GM21717 (cell line): ENCODE measurements at regions not wholly inside any gene's neighbourhood (a gene's known extent, or its start where the extent isn't known, plus 50 kb on each side); places are given as distances from the start of the nearest gene placed in this dataset.
"Not testable (repeated sequence)": the region's sequence is repeated elsewhere in the genome, so short reads cannot be mapped to it uniquely, and the experiment has no call there.

Experiments
- ATAC-seq: cut with Tn5 transposase; IDR thresholded peaks from one replicate; pipeline ENCODE4 v1.9.1; 2021; ENCODE audit warnings: mild to moderate bottlenecking, moderate library complexity; ENCODE audit not compliant: unreplicated experiment

DNA sequence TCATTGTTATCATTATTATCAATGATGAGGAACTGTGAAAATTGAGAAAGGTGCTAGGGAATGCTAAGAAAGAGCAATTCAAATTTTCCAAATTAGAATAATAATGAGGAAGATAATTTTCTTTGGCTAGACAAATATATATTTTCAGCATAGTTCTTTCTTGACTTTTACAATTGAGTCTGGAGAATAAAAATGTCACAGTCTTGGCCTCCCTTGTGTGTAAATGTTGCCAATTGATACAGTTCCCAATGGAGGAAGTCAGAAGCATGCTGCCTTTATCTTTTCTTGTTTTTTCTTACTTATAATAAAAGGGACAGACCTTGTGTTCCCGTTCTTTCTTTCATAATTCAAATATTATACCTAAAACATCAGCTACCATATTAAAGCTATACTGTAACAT, 774.4 kb downstream of the SI start:
- ATAC-seq = no peak

DNA sequence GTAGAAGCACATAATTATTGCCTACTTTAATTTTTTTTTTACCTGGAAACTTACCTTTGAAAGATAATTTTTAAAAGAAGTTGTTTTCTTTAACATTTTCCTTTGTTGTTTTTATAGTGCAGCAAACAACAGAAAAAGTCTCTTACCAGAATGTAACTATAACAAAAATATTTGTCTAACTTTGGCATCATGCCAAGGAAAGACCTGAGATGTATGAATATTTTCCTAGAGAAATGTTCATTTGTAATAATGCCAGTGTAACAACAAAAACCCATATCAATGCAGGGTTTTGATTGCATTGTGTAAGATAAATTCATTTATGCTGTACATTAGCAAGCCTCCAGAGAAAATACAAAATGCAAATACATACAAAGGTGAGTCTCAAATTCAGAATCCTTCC, 775.7 kb downstream of the SI start:
- ATAC-seq = no peak

DNA sequence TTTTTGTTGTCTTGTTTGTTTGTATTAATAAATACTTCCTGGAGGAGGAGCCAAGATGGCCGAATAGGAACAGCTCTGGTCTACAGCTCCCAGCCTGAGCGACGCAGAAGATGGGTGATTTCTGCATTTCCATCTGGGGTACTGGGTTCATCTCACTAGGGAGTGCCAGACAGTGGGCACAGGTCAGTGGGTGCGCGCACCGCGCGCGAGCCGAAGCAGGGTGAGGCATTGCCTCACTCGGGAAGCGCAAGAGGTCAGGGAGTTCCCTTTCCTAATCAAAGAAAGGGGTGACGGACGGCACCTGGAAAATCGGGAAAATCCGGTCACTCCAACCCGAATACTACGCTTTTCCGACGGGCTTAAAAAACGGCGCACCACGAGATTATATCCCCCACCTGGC, 786.8 kb downstream of the SI start:
- ATAC-seq = not testable (repeated sequence)

DNA sequence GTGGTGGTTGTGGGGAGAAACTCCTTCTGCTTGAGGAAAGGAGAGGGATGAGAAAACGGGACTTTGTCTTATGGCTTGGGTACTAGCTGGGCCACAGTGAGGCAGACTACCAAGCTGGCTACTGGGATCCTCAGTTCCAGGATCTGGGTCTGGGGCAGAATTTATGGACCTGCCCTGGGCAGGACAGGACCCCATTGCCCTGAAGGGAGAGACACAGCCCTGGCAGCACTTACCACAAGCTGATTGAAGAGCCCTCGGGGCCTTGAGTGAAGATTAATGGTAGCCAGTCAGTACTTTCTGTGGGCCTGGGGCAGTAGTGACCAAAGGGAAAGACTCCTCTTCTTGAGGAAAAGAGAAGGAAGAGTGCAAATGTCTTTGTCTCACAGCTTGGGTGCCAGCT, 799.7 kb downstream of the SI start:
- no peak for ATAC-seq

DNA sequence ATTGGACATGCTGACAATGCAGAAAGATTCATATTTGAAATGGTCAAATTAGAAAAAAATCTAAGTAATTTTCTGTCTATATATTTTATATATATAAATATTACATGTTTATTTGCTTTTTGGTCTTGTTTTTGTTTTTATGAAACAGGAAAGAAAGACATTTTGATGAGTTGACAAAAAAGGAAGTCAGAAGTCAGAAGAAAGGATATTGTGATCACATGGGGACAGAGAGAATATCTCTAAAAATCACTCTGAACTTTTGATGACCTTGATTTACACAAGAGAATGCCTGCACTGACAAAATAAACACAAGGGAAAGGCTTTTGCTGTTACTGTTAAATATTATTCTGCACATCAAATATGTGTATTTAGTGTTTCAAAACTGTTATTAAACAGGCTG, 811.2 kb downstream of the SI start:
- ATAC-seq = no peak

DNA sequence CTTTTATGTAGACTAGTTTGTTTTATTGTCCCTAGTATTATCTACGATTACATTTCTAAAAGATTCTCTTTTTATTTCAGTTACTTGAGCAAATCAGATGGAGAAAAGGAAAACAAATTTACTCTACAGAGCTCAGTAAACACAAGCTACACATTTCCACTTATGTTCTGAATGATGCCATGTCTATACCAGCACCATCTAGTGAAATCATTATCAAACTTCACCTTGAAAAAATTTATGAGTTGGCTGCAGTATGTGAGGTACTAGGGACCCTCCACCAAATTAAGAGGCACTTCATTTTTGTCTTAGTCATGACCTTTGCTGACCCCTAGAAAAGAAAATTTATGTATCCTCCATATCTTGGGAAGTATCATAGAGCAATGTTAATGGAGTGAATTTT, 827.4 kb downstream of the SI start:
- ATAC-seq = no peak

DNA sequence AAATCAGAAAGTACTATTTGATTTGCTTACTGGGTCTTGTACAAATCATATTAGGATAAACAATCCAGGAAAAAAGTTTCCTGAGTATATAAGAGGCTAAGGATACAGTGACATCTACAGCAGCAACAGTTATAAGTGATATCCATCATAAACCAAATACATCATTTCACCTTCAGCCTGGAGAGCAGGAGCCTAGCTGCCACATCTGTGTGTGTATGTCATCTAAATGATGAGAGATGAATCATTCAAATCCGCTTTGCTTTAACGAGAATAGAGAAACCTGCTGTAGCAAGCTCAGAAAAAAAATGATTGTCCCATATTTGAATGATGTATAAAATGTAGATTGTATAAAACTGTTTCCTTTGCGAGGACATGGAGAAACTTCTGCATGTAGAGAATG, 841.4 kb downstream of the SI start:
- ATAC-seq = no peak

DNA sequence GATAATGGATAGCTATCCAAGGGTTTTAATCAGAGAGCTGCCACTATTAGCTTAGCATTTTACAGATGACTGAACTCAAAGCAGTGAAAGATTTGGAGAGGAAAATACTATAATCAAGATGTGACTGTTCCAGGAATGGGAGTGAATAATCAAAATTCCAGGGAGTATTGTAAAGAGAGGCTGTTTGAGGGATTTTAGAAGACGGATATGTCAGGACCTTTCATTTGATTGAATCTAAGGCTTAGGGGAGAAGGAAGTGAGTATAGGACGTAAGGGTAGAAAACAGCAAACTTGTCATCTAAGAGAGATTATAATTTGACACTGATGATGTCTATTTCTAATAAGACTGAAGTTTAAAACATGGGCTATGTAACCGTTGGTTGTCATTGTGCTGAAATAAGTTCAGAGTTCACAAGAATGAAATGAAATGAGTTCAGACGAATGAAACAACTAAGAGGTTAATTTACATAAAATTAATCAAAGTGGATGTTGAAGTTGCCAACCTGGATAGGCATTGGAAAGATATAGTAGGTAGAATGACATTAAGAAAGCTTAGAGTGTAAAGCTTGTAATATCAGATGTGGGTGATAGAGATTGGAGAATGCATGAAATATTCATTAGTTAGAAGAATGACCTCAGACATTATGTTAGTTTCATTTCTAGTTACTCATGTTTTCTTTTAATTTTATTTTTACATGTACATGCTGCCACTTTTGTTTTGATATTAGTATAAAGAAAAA, 842.8 kb downstream of the SI start:
- no peak for ATAC-seq

DNA sequence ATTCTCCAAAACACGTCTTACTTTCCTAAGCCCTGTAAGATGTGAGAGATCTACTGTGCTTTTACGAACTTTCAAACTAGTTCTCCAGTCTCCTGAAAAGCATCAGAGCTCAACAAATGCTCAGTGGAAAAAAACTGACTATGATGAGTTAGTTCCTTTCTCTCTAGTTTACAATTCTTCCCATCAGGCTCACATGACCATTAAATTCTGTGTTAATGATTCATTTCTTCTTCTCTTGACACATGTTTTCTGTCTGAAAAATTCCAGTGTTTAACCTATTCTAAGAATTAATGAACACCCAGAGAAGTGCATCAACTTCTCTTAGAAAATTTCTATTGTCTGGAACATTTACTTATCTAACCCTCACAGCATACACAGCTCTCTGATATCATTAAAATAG, 844.3 kb downstream of the SI start:
- ATAC-seq = no peak

DNA sequence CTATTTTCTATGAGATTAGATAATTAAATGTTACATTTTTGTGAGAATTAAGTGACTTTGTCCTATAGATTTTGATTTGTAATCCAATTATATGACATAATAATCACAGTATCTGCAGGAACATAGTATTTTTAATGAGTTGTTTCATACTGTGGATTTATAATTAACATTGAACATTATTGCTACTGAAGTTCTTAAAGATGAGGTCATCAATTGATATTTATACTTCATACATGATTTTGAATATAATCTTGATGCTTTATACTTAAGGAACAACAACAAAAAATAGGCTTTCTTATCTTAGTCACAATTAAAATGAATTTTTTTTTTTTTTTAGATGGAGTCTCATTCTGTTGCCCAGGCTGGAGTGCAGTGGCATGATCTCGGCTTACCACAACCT, 846.6 kb downstream of the SI start:
- no peak for ATAC-seq

DNA sequence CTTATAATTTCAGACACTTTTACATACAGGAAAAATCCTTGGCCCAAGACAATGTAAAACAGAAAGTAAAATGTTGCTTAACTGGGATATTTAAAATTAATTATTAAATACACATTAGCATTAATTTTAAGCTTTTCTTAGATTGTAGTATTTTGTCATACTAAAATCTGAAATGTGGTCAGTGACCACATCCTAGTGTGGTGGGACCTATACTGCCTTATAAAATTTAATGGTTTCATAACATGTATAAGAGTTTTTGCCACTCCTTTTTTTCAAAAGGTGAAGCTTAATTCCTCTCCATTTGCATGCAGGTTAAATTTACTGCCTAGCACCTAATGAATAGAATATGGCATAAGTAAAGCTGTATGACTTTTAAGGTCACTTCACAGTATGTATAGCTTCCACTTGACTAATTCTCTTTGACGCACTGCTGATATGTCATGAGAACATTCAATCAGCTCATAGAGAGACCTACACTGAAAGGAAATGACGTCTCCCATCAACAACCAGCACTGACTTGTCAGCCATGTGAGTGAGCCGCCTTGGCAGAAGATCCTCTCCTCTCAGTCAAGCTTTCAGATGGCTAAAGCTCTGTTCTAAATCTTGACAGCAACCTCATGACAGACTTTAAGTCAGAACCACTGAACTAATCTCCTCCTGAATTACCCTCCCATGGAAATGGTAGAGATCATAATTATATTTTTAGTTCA, 847.8 kb downstream of the SI start:
- no peak for ATAC-seq

DNA sequence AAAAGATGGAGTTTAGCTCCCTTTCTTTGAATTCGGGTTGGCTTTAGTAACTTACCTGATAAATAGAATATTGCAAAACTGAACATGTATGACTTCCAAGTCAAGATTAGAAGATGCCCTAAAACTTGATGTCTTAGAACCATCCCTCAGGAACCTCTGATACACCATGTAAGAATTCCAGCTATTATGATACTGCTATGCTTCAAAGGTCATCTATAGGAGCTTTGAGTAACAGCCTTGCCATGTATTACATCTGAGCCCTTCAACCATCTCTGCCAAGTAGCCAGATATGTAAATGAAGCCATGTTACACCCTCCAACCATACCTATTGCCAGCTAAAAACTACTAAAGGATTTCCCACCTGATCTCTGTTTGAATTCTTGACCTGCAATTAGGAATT, 854.2 kb downstream of the SI start:
- no peak for ATAC-seq

DNA sequence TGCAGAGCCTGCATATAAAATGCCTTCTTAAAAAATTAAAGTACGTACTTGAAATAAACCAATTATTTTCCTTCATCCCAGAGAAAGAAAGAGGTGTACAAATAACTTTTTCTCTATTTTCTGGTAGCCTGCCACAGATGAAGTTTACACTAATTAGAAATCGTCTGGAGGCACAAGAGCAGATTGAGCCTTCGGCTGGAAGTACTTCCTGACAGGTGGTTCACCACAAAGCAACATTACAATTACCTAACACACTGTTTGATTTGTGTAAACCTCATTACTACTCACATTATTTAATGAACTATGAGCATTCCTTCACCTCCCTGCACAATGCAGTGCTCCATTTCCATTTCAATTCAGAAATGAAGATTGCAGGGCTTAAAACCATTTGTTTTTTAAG, 856.1 kb downstream of the SI start:
- ATAC-seq = no peak

DNA sequence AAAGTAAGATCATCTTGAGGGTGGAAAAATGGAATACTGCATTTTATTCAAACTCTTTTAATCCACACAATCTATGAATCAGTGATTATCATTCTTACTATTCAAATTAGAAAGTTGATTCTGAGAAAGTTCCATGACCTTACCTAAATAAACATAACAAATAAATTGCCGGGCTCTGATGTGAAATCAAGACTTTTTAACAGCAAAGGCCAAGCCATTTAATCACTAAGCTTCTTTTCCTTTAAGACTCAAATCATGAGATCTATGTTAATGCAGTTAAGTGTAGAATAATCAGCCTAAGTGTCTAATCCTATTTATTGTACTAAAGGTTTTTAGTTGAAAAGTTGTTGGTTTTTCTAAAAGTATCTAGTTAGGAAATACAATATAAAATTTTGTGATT, 857.0 kb downstream of the SI start:
- ATAC-seq = no peak

DNA sequence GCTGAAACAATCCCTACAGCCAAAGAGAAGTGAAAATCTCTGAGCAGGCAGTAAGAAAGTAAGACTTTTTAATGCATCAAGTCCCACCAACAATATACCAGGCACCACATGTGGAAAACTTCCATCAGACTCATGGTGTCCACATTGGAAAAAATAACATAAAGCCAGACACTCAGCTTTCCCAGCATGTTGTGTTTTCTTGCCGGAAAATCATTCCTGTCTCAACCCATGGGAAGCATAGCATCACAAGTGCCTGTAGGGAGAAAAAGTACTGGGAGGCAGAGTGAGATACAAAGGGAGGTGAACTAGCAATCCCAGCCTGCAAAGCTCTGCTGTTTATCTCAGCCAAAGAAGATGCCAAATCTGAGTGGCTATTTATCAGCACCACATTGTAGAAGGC, 868.9 kb downstream of the SI start:
- ATAC-seq = no peak

DNA sequence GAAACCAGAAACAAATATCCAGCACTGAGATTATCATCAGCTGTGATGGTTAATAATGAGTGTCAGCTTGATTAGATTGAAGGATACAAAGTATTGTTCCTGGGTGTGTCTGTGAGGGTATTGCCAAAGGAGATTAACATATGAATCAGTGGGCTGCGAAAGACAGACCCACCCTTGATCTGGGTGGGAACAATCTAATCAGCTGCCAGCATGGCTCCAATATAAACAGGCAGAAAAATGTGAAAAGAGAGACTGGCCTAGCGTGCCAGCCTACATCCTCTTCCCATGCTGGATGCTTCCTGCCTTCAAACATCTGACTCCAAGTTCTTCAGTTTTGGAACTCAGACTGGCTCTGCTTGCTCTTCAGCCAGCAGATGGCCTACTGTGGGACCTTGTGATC, 869.5 kb downstream of the SI start:
- ATAC-seq = no peak

DNA sequence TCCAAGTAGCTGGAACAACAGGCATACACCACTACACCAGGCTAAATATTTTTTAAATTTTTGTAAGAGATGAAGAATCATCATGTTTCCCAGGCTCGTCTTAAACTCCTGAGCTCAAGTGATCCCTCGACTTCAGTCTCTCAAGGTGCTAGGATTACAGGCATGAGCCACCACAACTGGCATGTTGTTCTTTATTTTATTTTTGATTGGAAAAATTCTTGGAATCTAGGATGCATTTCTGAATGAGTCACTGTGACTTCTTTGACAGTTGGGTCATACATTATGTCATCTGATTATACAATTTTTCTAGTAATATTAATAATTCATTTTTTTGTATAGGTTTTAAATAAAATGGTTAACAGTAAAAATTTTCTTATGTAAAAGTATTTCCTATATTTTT, 870.2 kb downstream of the SI start:
- ATAC-seq = no peak

DNA sequence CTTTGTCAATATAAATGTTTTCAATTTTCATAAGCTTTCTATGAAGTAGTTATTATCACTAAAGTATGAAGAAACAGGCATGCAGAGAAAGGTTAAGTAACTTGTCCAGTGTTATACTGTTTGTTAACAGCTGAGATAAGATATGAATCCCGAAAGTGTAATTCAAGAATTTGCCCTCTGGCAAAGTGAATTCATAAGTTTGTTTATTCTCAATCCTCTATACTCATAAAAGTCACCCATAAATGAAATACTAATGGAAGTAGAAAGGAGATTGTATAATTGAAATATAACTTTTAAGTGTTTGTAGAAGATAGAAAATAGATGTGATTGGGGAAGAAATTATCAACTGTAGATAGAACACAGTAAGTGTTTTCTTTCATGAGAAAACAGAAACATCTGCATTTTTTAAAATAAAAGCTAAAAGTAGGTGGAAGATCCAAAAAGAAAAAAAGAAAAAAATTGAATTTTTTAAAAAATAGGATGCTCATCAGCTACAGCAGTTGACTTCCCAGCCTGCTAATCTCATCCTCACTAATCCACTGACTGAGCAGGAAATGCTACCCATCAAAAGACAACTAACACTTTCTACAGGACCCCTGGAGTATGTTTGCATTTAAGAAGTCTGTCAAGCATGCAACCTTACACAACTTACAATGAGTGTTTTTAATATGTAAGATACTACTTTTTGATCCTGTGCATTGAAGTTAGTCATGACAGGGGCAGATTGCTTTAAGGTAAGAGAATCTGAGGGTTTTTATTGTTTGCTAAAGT, 878.1 kb downstream of the SI start:
- ATAC-seq = no peak

DNA sequence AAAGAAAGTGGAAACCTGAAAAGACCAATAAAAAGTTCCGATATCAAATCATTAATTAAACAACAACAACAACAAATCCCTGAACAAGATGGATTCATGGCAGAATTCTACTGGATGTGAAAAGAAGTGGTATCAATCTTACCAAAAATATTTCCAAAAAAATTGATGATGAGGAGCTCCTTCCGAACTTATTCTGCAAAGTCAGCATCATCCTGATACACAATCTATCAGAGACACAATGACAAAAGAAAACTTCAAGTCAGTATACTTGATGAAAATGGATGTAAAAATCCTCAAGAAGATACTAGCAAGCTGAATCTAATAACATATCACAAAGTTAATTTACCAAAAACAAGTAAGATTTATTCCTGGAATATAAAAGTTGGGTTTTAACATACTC, 881.8 kb downstream of the SI start:
- no peak for ATAC-seq

DNA sequence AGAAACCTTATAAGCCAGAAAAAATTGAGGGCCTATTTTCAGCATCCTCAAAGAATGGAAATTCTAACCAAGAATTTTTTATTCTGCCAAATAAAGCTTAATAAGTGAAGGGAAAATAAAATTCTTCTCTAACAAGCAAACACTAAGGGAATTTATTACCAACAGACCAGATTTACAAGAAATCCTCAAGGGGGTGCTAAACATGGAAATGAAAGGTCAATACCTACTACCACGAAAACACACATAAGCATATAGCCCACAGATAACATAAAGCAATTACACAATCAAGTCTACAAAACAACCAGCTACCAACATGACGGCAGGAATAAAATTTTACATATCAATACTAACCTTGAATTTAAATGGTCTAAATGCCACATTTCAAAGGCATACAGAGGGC, 883.5 kb downstream of the SI start:
- ATAC-seq = no peak

DNA sequence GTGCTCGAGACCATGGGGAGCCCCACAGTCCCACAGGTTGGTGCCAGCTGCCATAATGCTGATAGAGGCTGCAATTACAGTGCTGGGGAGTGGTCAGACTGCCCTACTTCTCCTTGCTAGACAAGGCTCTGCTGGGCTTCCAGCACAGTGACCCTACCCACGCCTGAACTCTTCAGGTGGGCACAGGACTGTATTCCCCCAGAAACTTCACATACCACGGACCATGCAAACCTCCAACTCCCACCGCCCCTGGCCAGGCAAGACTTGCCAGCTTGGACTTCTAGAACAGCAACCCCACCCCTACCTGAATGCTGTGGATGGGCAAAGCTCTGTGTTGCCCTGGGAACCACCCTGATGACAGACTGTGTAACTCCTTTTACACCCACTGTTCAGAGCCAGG, 885.3 kb downstream of the SI start:
- no peak for ATAC-seq

DNA sequence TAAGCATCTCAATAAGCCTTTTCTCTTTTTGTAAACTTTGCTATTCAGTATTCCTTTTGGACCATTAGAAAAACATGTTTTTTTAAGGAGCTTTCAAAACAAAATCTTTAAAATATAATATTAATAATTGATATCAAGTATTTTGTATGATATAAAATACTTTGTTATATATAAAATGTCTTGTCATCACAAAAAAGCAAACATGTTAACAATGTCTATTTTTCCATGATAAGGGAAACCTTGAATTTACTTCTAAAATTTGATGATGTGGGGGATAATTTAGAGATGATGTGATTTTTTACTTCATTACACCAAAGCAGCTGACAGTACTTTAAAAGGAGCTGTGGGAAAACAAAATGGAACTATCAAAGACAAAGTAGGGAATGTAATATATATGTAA, 887.7 kb downstream of the SI start:
- ATAC-seq = no peak
